ENCODE measurements at regions not wholly inside any gene's neighbourhood (a gene's known extent, or its start where the extent isn't known, plus 50 kb on each side); places are given as distances from the start of the nearest gene placed in this dataset.
"Not testable (repeated sequence)": the region's sequence is repeated elsewhere in the genome, so short reads cannot be mapped to it uniquely, and the experiment has no call there.

- H3K27me3 ChIP-seq = no peaks in the 10 kb centered on the region
- no peaks in the 10 kb centered on the region for H3K9me3 ChIP-seq
- H3K4me3 ChIP-seq = no peak overlapping the region
- WGBS, 2 donors = 36 to 58% methylated on average over 3 of the region's 3 CpGs
- intact Hi-C loops (cut with DNase I; ENCODE audit: low total_unique reads) = no loop called here
- TF ChIP-seq CTCF (IDR thresholded peaks at IDR 0.05) = no peak
- TF ChIP-seq POLR2A (IDR thresholded peaks at IDR 0.05) = no peak
- H3K36me3 ChIP-seq (ENCODE audit: low read depth, missing control alignments) = no peaks in the 10 kb centered on the region
- no peak for DNase-seq
- H3K27ac ChIP-seq = no peak overlapping the region
- H3K4me1 ChIP-seq = no peaks in the 10 kb centered on the region
These were observed 131.3 kb downstream of the LPIN1 start for GRCh38 chr2:11877764-11878163.

GRCh38 chr2:11885253-11885652, 138.8 kb downstream of the LPIN1 start:
- WGBS, 2 donors = 84 to 93% methylated on average over 1 to 4 of the region's 4 CpGs

GRCh38 chr2:11886899-11887298, 140.5 kb downstream of the LPIN1 start:
- H3K4me1 ChIP-seq; DNase-seq; H3K9me3 ChIP-seq; H3K27ac ChIP-seq; H3K36me3 ChIP-seq (ENCODE audit: low read depth, missing control alignments); intact Hi-C loops (cut with DNase I; ENCODE audit: low total_unique reads); H3K27me3 ChIP-seq; H3K4me3 ChIP-seq: not testable (repeated sequence)
- WGBS, 2 donors = 91 to 95% methylated on average over 8 of the region's 8 CpGs

More at GRCh38 chr2:11885253-11885652, 138.8 kb downstream of the LPIN1 start:
- DNase-seq; H3K27me3 ChIP-seq; intact Hi-C loops (cut with DNase I; ENCODE audit: low total_unique reads); H3K4me1 ChIP-seq; H3K27ac ChIP-seq; H3K36me3 ChIP-seq (ENCODE audit: low read depth, missing control alignments); H3K9me3 ChIP-seq; H3K4me3 ChIP-seq: not testable (repeated sequence)

DNA sequence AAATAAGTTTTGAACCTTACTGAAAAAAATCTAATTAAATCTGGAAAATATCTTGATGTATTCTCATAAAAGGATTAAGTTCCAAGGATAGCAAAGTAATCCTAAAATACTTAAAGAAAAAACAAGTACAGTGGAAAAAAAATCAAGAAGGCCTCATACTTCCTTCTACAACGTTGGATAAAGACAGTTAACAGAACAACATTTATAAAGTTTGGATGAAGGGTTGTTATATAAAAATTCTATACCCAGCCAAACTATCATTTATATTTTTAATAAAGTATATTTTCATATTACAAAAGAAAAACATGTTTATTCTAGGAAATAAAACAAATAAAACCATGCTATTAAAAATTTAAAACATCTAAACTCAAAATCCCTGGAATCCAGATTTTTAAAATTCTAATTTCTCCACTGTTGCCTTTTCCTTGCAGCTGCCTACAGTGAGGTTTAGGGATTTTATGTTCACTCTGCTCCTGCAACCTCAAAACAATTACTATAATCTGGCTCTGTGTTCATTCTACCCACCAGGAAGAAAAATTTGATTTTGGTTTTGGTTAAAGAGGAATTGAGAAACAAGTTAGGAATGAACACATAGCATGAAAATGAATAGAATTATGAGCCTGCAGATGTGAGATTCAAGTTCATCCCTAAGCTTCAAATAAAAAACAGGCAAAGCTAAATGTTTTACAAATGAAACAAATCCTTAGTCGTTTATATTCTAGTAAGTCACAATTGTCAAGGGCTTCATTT, 142.8 kb downstream of the LPIN1 start:
- TF ChIP-seq POLR2A (IDR thresholded peaks at IDR 0.05) (no peak), CTCF (IDR thresholded peaks at IDR 0.05) (no peak)
- H3K4me1 ChIP-seq = no peaks in the 10 kb centered on the region
- WGBS, 2 donors = 65 to 75% methylated on average over 2 of the region's 2 CpGs
- H3K27ac ChIP-seq = no peak overlapping the region
- no peak overlapping the region for H3K4me3 ChIP-seq
- H3K27me3 ChIP-seq = no peaks in the 10 kb centered on the region
- H3K36me3 ChIP-seq (ENCODE audit: low read depth, missing control alignments) = no peaks in the 10 kb centered on the region
- DNase-seq = no peak
- no peaks in the 10 kb centered on the region for H3K9me3 ChIP-seq
- intact Hi-C loops (cut with DNase I; ENCODE audit: low total_unique reads) = no loop called here

DNA sequence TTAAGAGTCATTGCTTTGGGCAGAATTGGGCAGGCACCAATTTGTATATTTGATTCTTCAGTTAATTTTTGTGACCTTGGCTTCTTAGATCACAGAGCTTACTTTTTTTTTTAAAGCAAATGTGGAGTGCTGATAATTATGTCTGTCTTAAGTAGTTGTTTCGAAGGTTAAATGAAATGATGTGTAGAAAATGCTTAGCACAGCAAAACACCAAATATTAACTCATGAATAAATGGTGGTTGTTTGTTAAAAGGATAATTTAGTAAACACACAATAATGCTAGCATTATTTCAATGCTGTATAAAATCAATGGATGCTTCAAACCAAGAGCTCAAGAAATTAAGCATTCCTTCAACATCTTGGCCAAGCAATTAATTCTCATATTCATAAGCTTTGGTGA, 143.4 kb downstream of the LPIN1 start:
- no peak for TF ChIP-seq POLR2A (IDR thresholded peaks at IDR 0.05)
- no peak for TF ChIP-seq CTCF (IDR thresholded peaks at IDR 0.05)
- H3K4me3 ChIP-seq = no peak overlapping the region
- intact Hi-C loops (cut with DNase I; ENCODE audit: low total_unique reads) = no loop called here
- no peaks in the 10 kb centered on the region for H3K27me3 ChIP-seq
- WGBS, 2 donors = 86 to 91% methylated on average over 1 of the region's 1 CpG
- no peak overlapping the region for H3K27ac ChIP-seq
- H3K4me1 ChIP-seq = no peaks in the 10 kb centered on the region
- no peak for DNase-seq
- H3K36me3 ChIP-seq (ENCODE audit: low read depth, missing control alignments) = no peaks in the 10 kb centered on the region
- no peaks in the 10 kb centered on the region for H3K9me3 ChIP-seq

DNA sequence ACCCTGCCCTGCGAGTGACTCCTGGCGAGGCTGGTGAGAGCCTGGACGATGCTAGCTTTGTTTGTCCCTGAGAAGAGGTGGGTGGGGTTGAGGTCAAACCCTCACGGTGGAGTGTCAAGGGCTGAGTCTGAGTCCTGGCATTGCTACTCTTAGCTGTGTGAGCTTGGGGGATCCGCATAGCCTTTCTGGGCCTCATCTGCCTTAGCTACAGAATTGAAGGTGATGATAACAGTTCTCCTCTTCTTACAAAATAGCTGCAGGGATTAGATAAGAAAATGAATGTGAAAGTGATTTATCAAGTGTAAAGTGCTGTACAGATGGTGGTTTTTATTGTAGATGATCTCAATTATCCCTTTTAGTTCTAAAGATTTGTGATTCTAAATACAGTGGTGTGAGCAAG, 144.6 kb downstream of the LPIN1 start:
- H3K4me3 ChIP-seq = no peak overlapping the region
- no peaks in the 10 kb centered on the region for H3K9me3 ChIP-seq
- no peak for TF ChIP-seq POLR2A (IDR thresholded peaks at IDR 0.05)
- TF ChIP-seq CTCF (IDR thresholded peaks at IDR 0.05) = no peak
- no peaks in the 10 kb centered on the region for H3K36me3 ChIP-seq (ENCODE audit: low read depth, missing control alignments)
- H3K27ac ChIP-seq = no peak overlapping the region
- 52 to 71% methylated on average over 5 of the region's 5 CpGs for WGBS, 2 donors
- no peaks in the 10 kb centered on the region for H3K27me3 ChIP-seq
- H3K4me1 ChIP-seq = no peaks in the 10 kb centered on the region
- no peak for DNase-seq
- intact Hi-C loops (cut with DNase I; ENCODE audit: low total_unique reads) = no loop called here
